Lower lobe of right lung (tissue), 2 donors: ENCODE measurements at regions not wholly inside any gene's neighbourhood (a gene's known extent, or its start where the extent isn't known, plus 50 kb on each side); places are given as distances from the start of the nearest gene placed in this dataset.

Experiments used
- ATAC-seq, 2 donors: fragments of 200-7000 bp; cut with Tn5 transposase; one replicate each; pipeline ENCODE4 v1.9.1; 2020 to 2022; ENCODE audit warnings: mild to moderate bottlenecking in 2 of 2, moderate library complexity in 2 of 2
- DNase-seq: peaks from one replicate; pipeline ENCODE4 v3.0.0-alpha.2; 2020
- H3K27ac ChIP-seq: fragments of 200-600 bp; one replicate; pipeline ENCODE4 v1.8.0; 2022
- H3K27me3 ChIP-seq: fragments of 200-600 bp; one replicate; pipeline ENCODE4 v1.8.0; 2022; ENCODE audit warnings: low read depth
- H3K36me3 ChIP-seq: fragments of 200-600 bp; one replicate; pipeline ENCODE4 v1.8.0; 2022; ENCODE audit warnings: mild to moderate bottlenecking
- H3K4me1 ChIP-seq: fragments of 200-600 bp; one replicate; pipeline ENCODE4 v1.8.0; 2022
- H3K4me3 ChIP-seq: fragments of 200-600 bp; one replicate; pipeline ENCODE4 v1.8.0; 2022; ENCODE audit warnings: mild to moderate bottlenecking
- H3K9me3 ChIP-seq: fragments of 200-600 bp; one replicate; pipeline ENCODE4 v1.8.0; 2022
- CTCF ChIP-seq: fragments of 200-600 bp; IDR thresholded peaks from one replicate; pipeline ENCODE4 v1.8.0; 2022; ENCODE audit warnings: antibody characterized with exemption, mild to moderate bottlenecking
- intact Hi-C: fragments of 100-400 bp; cut with DNase I; formaldehyde crosslinking; loops from one replicate; pipeline ENCODE4 v1.11.0; 2022
- donor health status: DM: no; HTN: yes; CAD: no; lungs with severe emphysema.

- H3K36me3 ChIP-seq = no peaks in the 10 kb centered on the region
Measured at GRCh38 chr1:4871373-4871772, 217.0 kb downstream of the AJAP1 start.

GRCh38 chr1:4868521-4868920 is 214.1 kb downstream of the AJAP1 start:
- Histone ChIP-seq H3K27ac (no peak overlapping the region), H3K36me3 (no peaks in the 10 kb centered on the region), H3K27me3 (no peaks in the 10 kb centered on the region), H3K9me3 (no peaks in the 10 kb centered on the region), H3K4me1 (no peaks in the 10 kb centered on the region), H3K4me3 (no peak overlapping the region)
- ATAC-seq (no peak), DNase-seq (no peak)
- TF ChIP-seq CTCF = no peak
- intact Hi-C loops = no loop called here

More at GRCh38 chr1:4871373-4871772, 217.0 kb downstream of the AJAP1 start:
- no peaks in the 10 kb centered on the region for H3K9me3 ChIP-seq
- no peak overlapping the region for H3K4me3 ChIP-seq
- no peak for DNase-seq
- intact Hi-C loops = no loop called here
- H3K27ac ChIP-seq = no peak overlapping the region
- no peak for TF ChIP-seq CTCF
- H3K4me1 ChIP-seq = no peaks in the 10 kb centered on the region
- no peaks in the 10 kb centered on the region for H3K27me3 ChIP-seq
- ATAC-seq = no peak

DNA sequence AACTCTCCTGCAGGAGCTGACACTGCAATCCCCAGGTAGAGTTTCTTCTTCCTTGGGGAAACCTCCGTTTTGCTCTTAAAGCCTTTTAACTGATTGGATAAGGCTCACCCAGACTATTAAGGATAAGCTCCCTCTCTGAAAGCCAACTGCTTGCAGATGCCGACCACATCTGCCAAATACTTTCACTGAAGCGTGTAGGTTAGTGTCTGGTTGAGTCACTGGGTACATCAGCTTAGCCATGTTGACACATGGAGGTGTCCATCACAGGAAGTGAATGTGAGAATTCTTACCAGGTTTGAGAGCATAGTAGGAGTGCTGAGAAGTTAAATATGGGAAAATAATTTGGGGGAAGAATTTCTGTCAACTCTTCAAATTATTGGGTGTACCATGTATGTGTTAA is 202.0 kb downstream of the AJAP1 start:
- Histone ChIP-seq H3K4me1 (no peaks in the 10 kb centered on the region), H3K27ac (no peak overlapping the region), H3K36me3 (no peaks in the 10 kb centered on the region), H3K27me3 (no peaks in the 10 kb centered on the region), H3K4me3 (no peak overlapping the region), H3K9me3 (no peaks in the 10 kb centered on the region)
- no peak for DNase-seq
- ATAC-seq = no peak
- TF ChIP-seq CTCF = no peak
- intact Hi-C loops = no loop called here

DNA sequence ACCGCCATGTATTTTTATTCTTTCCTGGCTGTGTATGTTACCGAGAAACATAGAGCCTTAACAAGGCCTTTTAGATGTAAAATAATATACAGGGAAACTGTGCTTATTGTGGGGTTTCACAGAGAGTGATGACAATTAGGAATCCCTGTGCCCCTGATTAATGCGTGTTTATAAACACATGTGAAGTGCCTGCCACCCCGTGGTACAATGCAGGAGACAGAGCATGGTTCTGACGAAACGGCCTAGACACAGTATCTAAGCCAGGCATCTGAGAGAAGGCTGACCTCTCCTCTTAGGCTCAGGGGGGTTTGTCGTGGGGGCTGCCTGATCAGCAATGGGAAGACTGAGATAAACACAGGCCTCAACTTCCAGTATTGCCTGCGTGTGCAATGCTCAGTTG is 200.0 kb downstream of the AJAP1 start:
- H3K27ac ChIP-seq = no peak overlapping the region
- no peak for TF ChIP-seq CTCF
- no peaks in the 10 kb centered on the region for H3K27me3 ChIP-seq
- no peak overlapping the region for H3K4me3 ChIP-seq
- intact Hi-C loops = no loop called here
- ATAC-seq (no peak), DNase-seq (no peak)
- peaks cover 8% of the 10 kb centered on the region for H3K9me3 ChIP-seq
- no peaks in the 10 kb centered on the region for H3K4me1 ChIP-seq
- no peaks in the 10 kb centered on the region for H3K36me3 ChIP-seq

- Histone ChIP-seq H3K4me3 (no peak overlapping the region), H3K36me3 (no peaks in the 10 kb centered on the region), H3K9me3 (peaks cover 8% of the 10 kb centered on the region), H3K27me3 (no peaks in the 10 kb centered on the region), H3K27ac (no peak overlapping the region), H3K4me1 (no peaks in the 10 kb centered on the region)
- TF ChIP-seq CTCF = no peak
- no peak for DNase-seq
- intact Hi-C loops = no loop called here
- ATAC-seq = no peak
Measured at GRCh38 chr1:4853904-4854303, 199.5 kb downstream of the AJAP1 start.
